MM.1S (cell line): ENCODE measurements at regions not wholly inside any gene's neighbourhood (a gene's known extent, or its start where the extent isn't known, plus 50 kb on each side); places are given as distances from the start of the nearest gene placed in this dataset.

Experiments used
- DNase-seq: peaks from one replicate; pipeline ENCODE4 v3.0.0-alpha.2; 2015
- H2AFZ ChIP-seq: fragments of 300-600 bp; sonication (generic); 2 replicates; pipeline ENCODE4 v1.6.0; 2016; ENCODE audit warnings: antibody characterized with exemption, low read length
- H3F3A ChIP-seq: fragments of 300-600 bp; sonication (generic); 2 replicates; pipeline ENCODE4 v1.6.1; 2016; ENCODE audit warnings: mild to moderate bottlenecking, antibody characterized with exemption, low read length, moderate library complexity, mixed read lengths; ENCODE audit not compliant: insufficient read depth
- H3K27ac ChIP-seq: fragments of 300-600 bp; sonication (generic); 2 replicates; pipeline ENCODE4 v1.5.1; 2016; ENCODE audit warnings: mild to moderate bottlenecking, low read length
- H3K27me3 ChIP-seq: fragments of 300-600 bp; sonication (generic); replicated peaks from 2 replicates; pipeline ENCODE4 v1.6.0; 2016; ENCODE audit warnings: low read length; ENCODE audit not compliant: insufficient read depth
- H3K36me3 ChIP-seq: fragments of 300-600 bp; sonication (generic); replicated peaks from 2 replicates; pipeline ENCODE4 v1.6.1; 2016; ENCODE audit warnings: mild to moderate bottlenecking, low read length, mixed read lengths; ENCODE audit not compliant: insufficient read depth
- H3K4me1 ChIP-seq: fragments of 300-600 bp; sonication (generic); 2 replicates; pipeline ENCODE4 v1.6.1; 2016; ENCODE audit warnings: low read length, mixed read lengths
- H3K4me2 ChIP-seq: fragments of 300-600 bp; sonication (generic); 2 replicates; pipeline ENCODE4 v1.6.0; 2016; ENCODE audit warnings: low read depth, low read length
- H3K4me3 ChIP-seq: fragments of 300-600 bp; sonication (generic); 2 replicates; pipeline ENCODE4 v1.5.1; 2016; ENCODE audit warnings: low read length, mixed read lengths
- H3K79me2 ChIP-seq: fragments of 300-600 bp; sonication (generic); 2 replicates; pipeline ENCODE4 v1.6.1; 2016; ENCODE audit warnings: mixed run types, low read length, mixed read lengths
- H3K9ac ChIP-seq: fragments of 300-600 bp; sonication (generic); 2 replicates; pipeline ENCODE4 v1.6.1; 2016; ENCODE audit warnings: low read length, mixed read lengths
- H3K9me2 ChIP-seq: fragments of 300-600 bp; sonication (generic); replicated peaks from 2 replicates; pipeline ENCODE4 v1.6.1; 2016; ENCODE audit warnings: mild to moderate bottlenecking, low read length, mixed read lengths; ENCODE audit not compliant: insufficient read depth
- H3K9me3 ChIP-seq: fragments of 300-600 bp; sonication (generic); replicated peaks from 2 replicates; pipeline ENCODE4 v1.6.1; 2016; ENCODE audit warnings: mild to moderate bottlenecking, low read length, mixed read lengths; ENCODE audit not compliant: insufficient read depth
- H4K20me1 ChIP-seq: fragments of 300-600 bp; sonication (generic); 2 replicates; pipeline ENCODE4 v1.6.1; 2016; ENCODE audit warnings: mild to moderate bottlenecking, low read length, moderate library complexity, mixed read lengths; ENCODE audit not compliant: insufficient read depth
- EZH2 ChIP-seq: fragments of 300-600 bp; sonication (generic); optimal IDR thresholded peaks from 2 replicates; pipeline ENCODE3; 2017; ENCODE audit warnings: low read depth, mild to moderate bottlenecking, antibody characterized with exemption, low read length, mixed read lengths
- EZH2phosphoT487 ChIP-seq: fragments of 300-600 bp; sonication (generic); IDR thresholded peaks from 2 replicates; pipeline ENCODE4 v1.6.1; 2018; ENCODE audit warnings: antibody characterized with exemption, low read length
- TF ChIP-seq, protein P1 (sequence below): fragments of 300-600 bp; sonication (generic); IDR thresholded peaks from 2 replicates; pipeline ENCODE4 v1.5.1; 2016; ENCODE audit warnings: antibody characterized with exemption, low read length, mixed read lengths

DNA sequence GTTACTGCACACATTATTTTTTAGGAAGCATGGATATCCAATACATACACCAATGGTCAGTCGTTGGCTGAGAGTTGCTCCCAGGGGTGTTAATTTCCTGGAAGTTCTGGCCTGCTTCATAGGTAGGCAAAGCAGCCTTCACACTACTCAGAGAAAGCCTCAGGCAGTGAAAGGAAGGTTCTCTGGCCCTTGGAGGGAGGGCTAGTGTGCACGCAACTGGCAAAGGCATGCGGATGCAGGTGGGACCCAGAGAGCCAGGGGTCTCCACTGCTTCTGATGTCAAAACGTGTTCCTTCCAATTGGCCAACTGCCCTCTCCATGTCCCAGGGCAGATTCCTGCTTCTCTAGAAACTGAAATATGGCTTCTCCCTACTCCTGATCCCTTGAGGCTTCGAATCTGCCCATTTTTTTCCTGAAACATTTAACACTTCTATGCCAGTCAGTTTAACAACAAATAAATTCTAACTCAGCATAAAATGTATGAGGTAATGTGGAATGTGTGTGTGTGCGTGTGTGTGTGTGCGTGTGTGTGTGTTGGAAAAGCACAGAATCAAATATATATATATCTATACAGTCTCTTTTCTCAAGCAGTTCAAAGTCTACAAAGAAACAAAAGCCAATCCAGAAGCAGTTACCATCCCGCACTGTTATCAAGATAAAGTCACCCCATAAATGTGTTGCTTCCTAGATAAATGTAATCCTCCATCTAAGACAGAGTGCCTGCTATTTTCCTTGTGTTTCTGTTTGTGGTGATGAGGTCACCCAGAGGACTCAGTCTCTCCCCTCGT is 94.0 kb upstream of the HIVEP1 start:
- Histone ChIP-seq H3K4me1 (no peaks in the 10 kb centered on the region), H3K27me3 (no peaks in the 10 kb centered on the region), H2AFZ (no peak overlapping the region), H3K4me2 (no peak overlapping the region), H3K27ac (no peak overlapping the region), H3K79me2 (no peaks in the 10 kb centered on the region), H3K9me3 (no peaks in the 10 kb centered on the region), H4K20me1 (no peaks in the 10 kb centered on the region), H3F3A (no peaks in the 10 kb centered on the region), H3K4me3 (no peak overlapping the region), H3K9ac (no peak overlapping the region), H3K9me2 (no peaks in the 10 kb centered on the region), H3K36me3 (no peaks in the 10 kb centered on the region)
- no peak for DNase-seq
- TF ChIP-seq, protein P1, sequence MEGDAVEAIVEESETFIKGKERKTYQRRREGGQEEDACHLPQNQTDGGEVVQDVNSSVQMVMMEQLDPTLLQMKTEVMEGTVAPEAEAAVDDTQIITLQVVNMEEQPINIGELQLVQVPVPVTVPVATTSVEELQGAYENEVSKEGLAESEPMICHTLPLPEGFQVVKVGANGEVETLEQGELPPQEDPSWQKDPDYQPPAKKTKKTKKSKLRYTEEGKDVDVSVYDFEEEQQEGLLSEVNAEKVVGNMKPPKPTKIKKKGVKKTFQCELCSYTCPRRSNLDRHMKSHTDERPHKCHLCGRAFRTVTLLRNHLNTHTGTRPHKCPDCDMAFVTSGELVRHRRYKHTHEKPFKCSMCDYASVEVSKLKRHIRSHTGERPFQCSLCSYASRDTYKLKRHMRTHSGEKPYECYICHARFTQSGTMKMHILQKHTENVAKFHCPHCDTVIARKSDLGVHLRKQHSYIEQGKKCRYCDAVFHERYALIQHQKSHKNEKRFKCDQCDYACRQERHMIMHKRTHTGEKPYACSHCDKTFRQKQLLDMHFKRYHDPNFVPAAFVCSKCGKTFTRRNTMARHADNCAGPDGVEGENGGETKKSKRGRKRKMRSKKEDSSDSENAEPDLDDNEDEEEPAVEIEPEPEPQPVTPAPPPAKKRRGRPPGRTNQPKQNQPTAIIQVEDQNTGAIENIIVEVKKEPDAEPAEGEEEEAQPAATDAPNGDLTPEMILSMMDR = no peak
- TF ChIP-seq EZH2 (no peak), EZH2phosphoT487 (no peak)

DNA sequence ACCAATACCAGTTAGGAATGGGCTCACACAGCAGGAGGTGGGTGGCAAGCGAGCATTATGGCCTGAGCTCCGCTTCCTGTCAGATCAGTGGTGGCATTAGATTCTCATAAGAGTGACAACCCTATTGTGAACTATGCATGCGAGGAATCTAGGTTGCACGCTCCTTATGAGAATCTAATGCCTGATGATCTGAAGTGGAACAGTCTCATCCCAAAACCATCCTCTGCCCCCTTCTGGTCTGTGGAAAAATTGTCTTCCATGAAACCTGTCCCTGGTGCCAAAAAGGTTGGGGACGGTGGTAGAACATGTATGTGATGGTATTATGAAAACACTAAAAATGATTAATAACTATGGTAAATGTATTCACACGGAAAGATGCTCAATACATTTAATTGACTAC is 99.7 kb upstream of the HIVEP1 start:
- no peak for TF ChIP-seq EZH2
- TF ChIP-seq, protein P1 = no peak
- Histone ChIP-seq H3K36me3 (no peaks in the 10 kb centered on the region), H2AFZ (no peak overlapping the region)

DNA sequence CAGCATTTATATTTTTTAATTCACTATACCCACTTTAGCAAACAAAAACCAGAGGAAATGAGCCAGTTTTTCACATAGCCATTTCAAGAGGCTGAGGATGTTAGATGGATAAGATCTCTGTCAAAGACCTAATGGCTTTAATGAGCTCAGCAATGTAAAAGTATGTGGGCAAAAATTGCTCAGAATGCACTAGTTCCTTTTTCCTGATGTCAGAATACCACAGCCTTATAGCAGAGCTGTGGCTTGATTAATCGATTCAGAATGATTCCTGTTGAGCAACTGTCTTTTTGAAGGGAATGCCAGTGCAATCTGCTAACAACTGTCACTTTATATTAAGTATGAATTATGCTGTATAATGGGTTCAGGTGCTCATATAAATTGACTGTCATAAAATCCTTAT is 100.6 kb upstream of the HIVEP1 start:
- Histone ChIP-seq H3K9me2 (no peaks in the 10 kb centered on the region), H3K79me2 (no peaks in the 10 kb centered on the region), H3F3A (no peaks in the 10 kb centered on the region), H3K4me3 (no peak overlapping the region), H3K9me3 (no peaks in the 10 kb centered on the region), H3K27ac (no peak overlapping the region), H3K4me1 (no peaks in the 10 kb centered on the region), H3K4me2 (no peak overlapping the region), H3K36me3 (no peaks in the 10 kb centered on the region), H3K9ac (no peak overlapping the region), H2AFZ (no peak overlapping the region), H4K20me1 (no peaks in the 10 kb centered on the region), H3K27me3 (no peaks in the 10 kb centered on the region)
- DNase-seq = no peak
- TF ChIP-seq, protein P1 = no peak
- no peak for TF ChIP-seq EZH2

More for the DNA sequence above, 99.7 kb upstream of the HIVEP1 start:
- no peak for DNase-seq
- Histone ChIP-seq H3K79me2 (no peaks in the 10 kb centered on the region), H3K4me3 (no peak overlapping the region), H3F3A (no peaks in the 10 kb centered on the region), H3K9me3 (no peaks in the 10 kb centered on the region), H3K4me2 (no peak overlapping the region), H4K20me1 (no peaks in the 10 kb centered on the region), H3K9ac (no peak overlapping the region), H3K9me2 (no peaks in the 10 kb centered on the region), H3K27ac (no peak overlapping the region), H3K27me3 (no peaks in the 10 kb centered on the region), H3K4me1 (no peaks in the 10 kb centered on the region)
